ENCODE measurements at regions not wholly inside any gene's neighbourhood (a gene's known extent, or its start where the extent isn't known, plus 50 kb on each side); places are given as distances from the start of the nearest gene placed in this dataset.

DNA sequence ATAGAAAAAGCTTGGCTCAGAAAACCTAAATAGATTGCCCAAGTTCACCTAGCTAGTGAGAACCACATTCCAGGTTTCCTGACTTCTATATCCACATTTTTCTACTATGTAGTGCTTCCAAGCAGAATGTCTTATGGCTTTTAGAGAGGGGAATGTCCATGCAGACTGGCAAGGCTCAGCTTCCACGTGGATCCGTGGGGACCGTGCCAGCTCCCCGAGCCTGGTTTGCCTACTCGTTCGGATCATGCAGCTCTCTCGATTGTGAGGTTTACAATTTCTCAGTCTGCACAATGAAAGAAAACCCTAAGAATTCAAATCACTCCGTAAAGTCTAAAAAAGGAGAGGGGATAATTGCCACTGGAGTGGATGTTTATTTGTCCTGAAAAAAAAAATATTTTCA, 256.5 kb upstream of the NR4A3 start:
- TF ChIP-seq, protein P1, sequence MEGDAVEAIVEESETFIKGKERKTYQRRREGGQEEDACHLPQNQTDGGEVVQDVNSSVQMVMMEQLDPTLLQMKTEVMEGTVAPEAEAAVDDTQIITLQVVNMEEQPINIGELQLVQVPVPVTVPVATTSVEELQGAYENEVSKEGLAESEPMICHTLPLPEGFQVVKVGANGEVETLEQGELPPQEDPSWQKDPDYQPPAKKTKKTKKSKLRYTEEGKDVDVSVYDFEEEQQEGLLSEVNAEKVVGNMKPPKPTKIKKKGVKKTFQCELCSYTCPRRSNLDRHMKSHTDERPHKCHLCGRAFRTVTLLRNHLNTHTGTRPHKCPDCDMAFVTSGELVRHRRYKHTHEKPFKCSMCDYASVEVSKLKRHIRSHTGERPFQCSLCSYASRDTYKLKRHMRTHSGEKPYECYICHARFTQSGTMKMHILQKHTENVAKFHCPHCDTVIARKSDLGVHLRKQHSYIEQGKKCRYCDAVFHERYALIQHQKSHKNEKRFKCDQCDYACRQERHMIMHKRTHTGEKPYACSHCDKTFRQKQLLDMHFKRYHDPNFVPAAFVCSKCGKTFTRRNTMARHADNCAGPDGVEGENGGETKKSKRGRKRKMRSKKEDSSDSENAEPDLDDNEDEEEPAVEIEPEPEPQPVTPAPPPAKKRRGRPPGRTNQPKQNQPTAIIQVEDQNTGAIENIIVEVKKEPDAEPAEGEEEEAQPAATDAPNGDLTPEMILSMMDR (IDR thresholded peaks at IDR 0.05), result no peak
- TF ChIP-seq POLR2A (IDR thresholded peaks at IDR 0.05) (no peak), POLR2AphosphoS5 (IDR thresholded peaks at IDR 0.05) (no peak)
